DOHH2 (cell line): ENCODE measurements at regions not wholly inside any gene's neighbourhood (a gene's known extent, or its start where the extent isn't known, plus 50 kb on each side); places are given as distances from the start of the nearest gene placed in this dataset.

Experiments
- H3F3A ChIP-seq: fragments of 200-600 bp; sonication (generic), shearing (Covaris generic); 2 replicates; pipeline ENCODE4 v1.6.0; 2016; ENCODE audit warnings: antibody characterized with exemption, mild to moderate bottlenecking; ENCODE audit not compliant: control insufficient read depth, insufficient read depth
- H3K27ac ChIP-seq: fragments of 200-600 bp; sonication (generic); 2 replicates; pipeline ENCODE4 v1.5.1; 2014; ENCODE audit warnings: low read depth, mild to moderate bottlenecking, low read length, moderate library complexity
- H3K27me3 ChIP-seq: fragments of 200-600 bp; sonication (generic); 2 replicates; pipeline ENCODE4 v1.6.1; 2014; ENCODE audit warnings: mild to moderate bottlenecking, low read length, mixed read lengths; ENCODE audit not compliant: control insufficient read depth
- H3K36me3 ChIP-seq: fragments of 200-600 bp; sonication (generic); 2 replicates; pipeline ENCODE4 v1.6.1; 2014; ENCODE audit warnings: mild to moderate bottlenecking, low read length, moderate library complexity, mixed read lengths; ENCODE audit not compliant: control insufficient read depth
- H3K4me1 ChIP-seq: fragments of 200-600 bp; sonication (generic); 2 replicates; pipeline ENCODE4 v1.6.1; 2014; ENCODE audit warnings: mild to moderate bottlenecking, low read length, mixed read lengths; ENCODE audit not compliant: control insufficient read depth
- H3K4me2 ChIP-seq: fragments of 200-600 bp; sonication (generic); 2 replicates; pipeline ENCODE4 v1.6.0; 2014; ENCODE audit warnings: mild to moderate bottlenecking, low read length, moderate library complexity
- H3K4me3 ChIP-seq: fragments of 200-600 bp; sonication (generic); 2 replicates; pipeline ENCODE4 v1.5.1; 2014; ENCODE audit warnings: mild to moderate bottlenecking, low read length, mixed read lengths
- H3K79me2 ChIP-seq: fragments of 200-600 bp; sonication (generic); 2 replicates; pipeline ENCODE4 v1.6.1; 2014; ENCODE audit warnings: mild to moderate bottlenecking, low read length, mixed read lengths; ENCODE audit not compliant: control insufficient read depth
- H3K9me2 ChIP-seq: fragments of 200-600 bp; sonication (generic); replicated peaks from 2 replicates; pipeline ENCODE4 v1.6.1; 2014; ENCODE audit warnings: mild to moderate bottlenecking, low read length, mixed read lengths; ENCODE audit not compliant: control insufficient read depth
- H3K9me3 ChIP-seq: fragments of 200-600 bp; sonication (generic); 2 replicates; pipeline ENCODE4 v1.6.1; 2014; ENCODE audit warnings: antibody characterized with exemption, low read length, mixed read lengths; ENCODE audit not compliant: control insufficient read depth, insufficient read depth
- H4K20me1 ChIP-seq: fragments of 200-600 bp; sonication (generic); 2 replicates; pipeline ENCODE4 v1.6.0; 2014; ENCODE audit warnings: low read depth, mild to moderate bottlenecking, antibody characterized with exemption, low read length, moderate library complexity; ENCODE audit not compliant: control insufficient read depth, insufficient read depth
- CTCF ChIP-seq: fragments of 200-600 bp; sonication (generic); IDR thresholded peaks from one replicate; pipeline ENCODE4 v1.5.1; 2014; ENCODE audit warnings: antibody characterized with exemption, mild to moderate bottlenecking, low read depth, low read length; ENCODE audit not compliant: poor library complexity, severe bottlenecking
- EZH2phosphoT487 ChIP-seq: fragments of 200-600 bp; sonication (generic); IDR thresholded peaks from 2 replicates; pipeline ENCODE4 v1.6.1; 2017; ENCODE audit warnings: borderline replicate concordance, mild to moderate bottlenecking, antibody characterized with exemption, low read length, moderate library complexity, mixed read lengths

GRCh38 chr2:60316381-60317033 lies 236.9 kb downstream of the BCL11A start:
- no peaks in the 10 kb centered on the region for H3K9me3 ChIP-seq
- peak overlapping the region; percentile 49 for H3K4me3 ChIP-seq
- peaks cover 94% of the 10 kb centered on the region for H3K4me1 ChIP-seq
- H4K20me1 ChIP-seq, result no peaks in the 10 kb centered on the region
- peak overlapping the region; percentile 74 for H3K4me2 ChIP-seq
- H3K79me2 ChIP-seq, result no peaks in the 10 kb centered on the region
- peak overlapping the region; percentile 76 for H3K27ac ChIP-seq
- peaks cover 42% of the 10 kb centered on the region for H3F3A ChIP-seq
- TF ChIP-seq EZH2phosphoT487 (no peak), CTCF (no peak)
- no peaks in the 10 kb centered on the region for H3K9me2 ChIP-seq
- no peaks in the 10 kb centered on the region; the same call in 1 of the 2 replicates for H3K36me3 ChIP-seq
- no peaks in the 10 kb centered on the region for H3K27me3 ChIP-seq

GRCh38 chr2:60313470-60314172 lies 239.8 kb downstream of the BCL11A start:
- peaks cover 100% of the 10 kb centered on the region for H3K4me1 ChIP-seq
- TF ChIP-seq CTCF (peak; percentile 20), EZH2phosphoT487 (no peak)

GRCh38 chr2:60312618-60313017 lies 240.8 kb downstream of the BCL11A start:
- TF ChIP-seq EZH2phosphoT487 (no peak), CTCF (no peak)
- Histone ChIP-seq H4K20me1 (no peaks in the 10 kb centered on the region), H3K9me3 (no peaks in the 10 kb centered on the region), H3K4me3 (peak overlapping the region; percentile 49), H3K79me2 (no peaks in the 10 kb centered on the region), H3K27ac (peak overlapping the region; percentile 76; the same call in 1 of the 2 replicates), H3K4me2 (peak overlapping the region; percentile 74), H3K36me3 (no peaks in the 10 kb centered on the region; the same call in 1 of the 2 replicates), H3K9me2 (no peaks in the 10 kb centered on the region), H3F3A (peaks cover 28% of the 10 kb centered on the region), H3K27me3 (no peaks in the 10 kb centered on the region), H3K4me1 (peaks cover 100% of the 10 kb centered on the region)

More at GRCh38 chr2:60313470-60314172, 239.8 kb downstream of the BCL11A start:
- H3K4me2 ChIP-seq, result peak overlapping the region; percentile 74
- no peaks in the 10 kb centered on the region for H3K9me3 ChIP-seq
- H3K27ac ChIP-seq, result peak overlapping the region; percentile 76
- H3K9me2 ChIP-seq, result no peaks in the 10 kb centered on the region
- H3K4me3 ChIP-seq, result peak overlapping the region; percentile 49
- H3K79me2 ChIP-seq, result no peaks in the 10 kb centered on the region
- H3K27me3 ChIP-seq, result no peaks in the 10 kb centered on the region
- H4K20me1 ChIP-seq, result no peaks in the 10 kb centered on the region
- H3K36me3 ChIP-seq, result no peaks in the 10 kb centered on the region; the same call in 1 of the 2 replicates
- peaks cover 35% of the 10 kb centered on the region for H3F3A ChIP-seq
